ENCODE measurements at regions not wholly inside any gene's neighbourhood (a gene's known extent, or its start where the extent isn't known, plus 50 kb on each side); places are given as distances from the start of the nearest gene placed in this dataset.
A peak's percentile ranks its signal among the peaks of the same experiment; 100 is the strongest.
"Not testable (repeated sequence)": the region's sequence is repeated elsewhere in the genome, so short reads cannot be mapped to it uniquely, and the experiment has no call there.

DNA sequence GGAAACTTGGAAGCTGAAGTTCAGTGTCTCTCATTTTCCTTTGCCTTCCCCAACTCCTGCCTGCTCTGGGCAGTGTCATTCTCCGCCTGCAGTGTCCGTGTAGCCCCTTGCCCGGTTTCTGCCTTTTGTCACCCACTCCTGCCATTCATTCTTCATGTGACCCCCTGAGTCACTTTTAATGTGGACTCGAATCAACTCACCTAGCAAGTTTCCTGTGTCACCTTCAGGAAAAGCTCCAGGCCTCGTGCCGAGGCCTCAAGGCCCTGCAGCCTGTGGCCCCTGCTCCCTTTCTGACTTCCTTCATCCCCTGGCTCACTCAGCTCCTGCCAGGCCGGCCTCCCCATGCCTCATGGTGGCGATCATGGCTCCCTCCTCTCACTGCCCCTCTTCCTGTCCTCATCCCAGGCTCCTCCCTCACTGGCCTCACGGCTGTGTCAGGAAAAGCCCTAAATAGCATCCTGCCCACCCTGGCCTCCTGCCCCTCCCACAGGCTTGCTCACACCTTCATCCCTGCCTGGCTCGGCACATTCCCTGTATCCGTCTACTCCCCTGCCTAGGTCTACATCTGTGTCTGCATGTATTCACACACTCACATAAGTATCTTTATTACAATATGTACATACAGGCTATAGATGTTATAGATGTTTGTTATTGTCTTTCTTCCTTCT lies 294.9 kb downstream of the MED10 start:
- FAIRE-seq, result no peak
- no peak for DNase-seq (ENCODE audit: insufficient read length, low spot score)

DNA sequence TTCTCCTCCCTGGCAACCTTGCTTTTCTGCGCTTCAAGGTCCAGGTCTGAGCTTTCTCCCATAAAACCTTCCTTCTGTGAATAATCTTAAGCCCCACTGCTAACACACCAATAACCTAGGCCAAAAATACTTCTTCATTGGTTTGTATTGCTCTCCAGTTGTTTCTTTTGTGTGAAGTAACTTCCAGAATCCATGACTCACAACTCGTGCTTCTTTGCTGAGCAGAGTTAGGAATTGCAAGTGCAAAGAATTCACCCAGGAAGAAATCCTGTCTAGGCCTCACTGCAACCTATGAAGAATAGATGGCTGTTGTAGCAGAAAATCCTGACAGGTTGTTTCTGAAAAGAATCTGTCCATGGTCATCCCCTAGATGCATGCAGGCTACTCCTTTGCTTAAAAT lies 295.7 kb downstream of the MED10 start:
- DNase-seq (ENCODE audit: insufficient read length, low spot score) (no peak), FAIRE-seq (no peak)

DNA sequence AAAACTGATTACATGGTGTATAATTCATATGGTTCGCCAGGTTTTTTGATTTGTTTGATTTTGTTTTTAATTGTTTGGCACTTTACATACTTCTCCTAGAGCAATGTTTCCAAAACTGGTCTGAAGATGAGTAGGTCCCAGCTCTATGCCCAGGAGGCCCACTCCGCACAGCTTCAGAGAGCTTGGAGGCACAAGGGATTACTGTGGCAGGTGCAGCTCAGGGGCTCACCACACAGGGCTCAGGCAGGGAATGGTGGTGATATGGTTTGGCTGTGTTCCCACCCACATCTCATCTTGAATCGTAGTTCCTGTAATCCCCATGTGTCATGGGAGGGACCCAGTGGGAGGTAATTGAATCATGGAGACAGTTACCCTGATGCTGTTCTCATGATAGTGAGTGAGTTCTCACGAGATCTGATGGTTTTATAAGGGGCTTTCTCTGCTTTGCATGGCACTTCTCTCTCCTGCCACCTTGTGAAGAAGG lies 296.6 kb downstream of the MED10 start:
- FAIRE-seq, result peak; percentile 33

DNA sequence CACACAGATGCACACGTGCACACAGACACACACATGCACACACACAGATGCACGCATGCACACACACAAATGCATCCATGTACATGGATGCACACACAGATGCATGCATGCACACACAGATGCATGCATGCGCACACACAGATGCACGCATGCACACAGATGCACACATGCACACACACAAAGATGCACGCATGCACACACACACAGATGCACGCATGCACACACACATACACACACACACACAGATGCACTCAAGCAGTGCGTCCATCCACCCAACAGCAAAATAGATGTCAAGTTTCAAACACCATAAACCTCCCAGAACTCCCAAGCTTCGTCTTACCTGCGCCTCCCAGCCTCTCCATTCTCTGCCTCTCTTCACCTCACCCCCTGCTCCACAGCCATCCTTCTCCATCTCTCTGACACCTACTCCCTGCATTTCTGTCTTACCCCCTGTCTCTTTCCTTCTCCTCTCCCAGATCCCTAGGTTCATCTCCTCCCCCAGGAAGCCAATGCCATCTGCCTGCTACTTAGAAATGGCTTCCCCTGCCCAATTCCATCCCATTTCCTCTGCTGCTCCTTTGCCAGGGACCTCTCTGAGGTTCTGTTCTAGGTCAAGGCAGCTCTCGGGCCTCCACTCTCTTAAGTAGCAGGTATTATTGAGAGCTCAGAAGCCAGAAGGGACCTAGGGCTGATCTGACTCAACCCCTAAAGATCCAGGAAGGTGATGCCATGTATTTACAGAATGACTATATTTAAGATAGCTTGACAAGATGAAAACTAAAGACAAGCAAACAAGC lies 297.2 kb downstream of the MED10 start:
- peak; percentile 93 for FAIRE-seq

More for the DNA sequence above, 296.6 kb downstream of the MED10 start:
- no peak for DNase-seq (ENCODE audit: insufficient read length, low spot score)

DNA sequence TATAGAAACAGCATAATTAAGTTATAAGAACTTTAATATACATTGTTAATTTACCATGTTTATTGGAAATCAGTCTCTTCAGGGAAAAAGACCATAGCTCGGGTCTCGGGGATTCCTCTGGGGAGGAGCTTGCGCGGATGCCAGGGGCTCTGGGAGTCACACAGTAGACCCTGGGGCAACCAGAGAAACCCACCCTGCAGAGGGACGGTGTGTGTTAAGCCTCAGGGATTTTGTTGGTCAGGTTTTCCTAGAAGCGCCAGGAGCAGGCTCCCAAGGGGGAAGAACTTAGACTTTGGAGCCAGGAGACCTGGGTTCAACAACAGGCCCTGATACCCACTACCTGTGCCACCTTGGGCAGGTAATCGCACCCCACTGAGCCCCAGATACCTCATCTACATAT lies 297.9 kb downstream of the MED10 start:
- DNase-seq (ENCODE audit: insufficient read length, low spot score) (no peak), FAIRE-seq (no peak)

More for the DNA sequence above, 297.2 kb downstream of the MED10 start:
- DNase-seq (ENCODE audit: insufficient read length, low spot score), result no peak

DNA sequence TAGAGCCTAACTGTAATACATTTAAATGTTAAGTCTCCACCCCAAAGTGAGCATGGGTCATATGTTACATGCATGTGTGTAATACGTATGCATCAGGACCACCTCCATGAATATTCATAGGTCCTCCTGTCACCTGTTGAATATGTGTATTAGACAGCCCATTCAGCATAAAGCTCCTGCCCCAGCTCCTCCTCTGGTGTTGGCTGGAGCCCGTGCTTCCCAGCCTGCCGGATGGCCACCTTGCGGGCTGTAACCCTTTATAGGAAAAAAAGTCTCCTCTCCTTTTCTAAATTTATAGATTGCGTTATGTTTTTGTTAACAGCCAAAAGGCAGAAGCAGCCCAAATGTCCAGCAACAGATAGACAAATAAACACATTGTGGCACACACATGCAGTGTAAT lies 299.5 kb downstream of the MED10 start:
- no peak for DNase-seq (ENCODE audit: insufficient read length, low spot score)
- FAIRE-seq, result no peak

DNA sequence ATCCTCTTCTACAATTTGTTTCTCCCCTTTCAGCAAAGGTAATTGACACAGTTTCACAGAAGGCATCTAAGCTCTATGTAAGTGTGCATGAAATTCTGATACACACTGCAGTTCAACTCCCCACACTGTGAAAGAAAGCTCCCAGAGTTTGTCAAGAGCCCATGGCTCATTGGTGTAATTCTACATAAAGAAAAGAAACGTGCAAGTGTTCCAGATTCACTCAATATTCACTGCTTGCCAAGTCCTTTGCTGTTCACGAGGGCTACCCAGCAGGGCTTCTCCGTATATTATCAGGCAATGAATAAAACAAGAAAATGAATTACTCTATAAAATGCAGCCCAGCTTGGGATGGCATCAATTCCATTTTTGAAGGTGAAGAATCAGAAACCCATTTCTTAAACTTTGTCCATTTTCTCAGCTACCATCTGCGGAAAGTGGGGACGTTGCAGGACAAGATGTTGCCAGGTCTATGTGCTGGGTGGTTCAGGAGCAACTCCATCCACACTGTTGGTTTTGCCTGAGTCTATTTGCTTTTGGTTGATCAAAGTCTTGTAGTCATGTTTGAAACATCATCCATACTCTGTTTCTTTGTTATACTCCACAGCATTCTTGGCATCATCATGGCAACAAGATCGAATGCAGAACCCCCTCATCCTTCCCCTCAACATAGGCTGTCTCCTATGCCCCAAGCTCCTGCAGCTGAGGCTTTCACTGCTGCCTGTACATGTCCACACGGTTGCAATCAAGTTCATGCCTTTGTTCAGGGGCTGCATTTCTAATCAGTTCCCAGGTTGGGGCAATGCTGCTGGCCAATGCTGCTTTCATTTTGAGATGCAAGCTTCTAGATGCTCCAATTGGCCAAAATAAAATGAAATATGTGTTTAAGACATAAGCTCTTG lies 301.8 kb downstream of the MED10 start:
- FAIRE-seq (no peak), DNase-seq (ENCODE audit: insufficient read length, low spot score) (no peak)

DNA sequence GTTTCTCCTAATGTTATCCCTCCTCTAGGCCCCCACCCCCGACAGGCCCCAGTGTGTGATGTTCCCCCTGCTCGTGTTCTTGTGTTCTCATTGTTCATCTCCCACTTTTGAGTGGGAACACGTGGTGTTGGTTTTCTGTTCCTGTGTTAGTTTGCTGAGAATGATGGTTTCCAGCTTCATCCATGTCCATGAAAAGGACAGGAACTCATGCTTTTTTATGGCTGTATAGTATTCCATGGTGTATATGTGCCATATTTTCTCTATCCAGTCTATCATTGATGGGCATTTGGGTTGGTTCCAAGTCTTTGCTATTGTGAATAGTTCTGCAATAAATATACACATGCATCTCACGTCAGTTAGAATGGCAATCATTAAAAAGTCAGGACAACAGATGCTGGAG lies 305.9 kb downstream of the MED10 start:
- FAIRE-seq, result not testable (repeated sequence)

DNA sequence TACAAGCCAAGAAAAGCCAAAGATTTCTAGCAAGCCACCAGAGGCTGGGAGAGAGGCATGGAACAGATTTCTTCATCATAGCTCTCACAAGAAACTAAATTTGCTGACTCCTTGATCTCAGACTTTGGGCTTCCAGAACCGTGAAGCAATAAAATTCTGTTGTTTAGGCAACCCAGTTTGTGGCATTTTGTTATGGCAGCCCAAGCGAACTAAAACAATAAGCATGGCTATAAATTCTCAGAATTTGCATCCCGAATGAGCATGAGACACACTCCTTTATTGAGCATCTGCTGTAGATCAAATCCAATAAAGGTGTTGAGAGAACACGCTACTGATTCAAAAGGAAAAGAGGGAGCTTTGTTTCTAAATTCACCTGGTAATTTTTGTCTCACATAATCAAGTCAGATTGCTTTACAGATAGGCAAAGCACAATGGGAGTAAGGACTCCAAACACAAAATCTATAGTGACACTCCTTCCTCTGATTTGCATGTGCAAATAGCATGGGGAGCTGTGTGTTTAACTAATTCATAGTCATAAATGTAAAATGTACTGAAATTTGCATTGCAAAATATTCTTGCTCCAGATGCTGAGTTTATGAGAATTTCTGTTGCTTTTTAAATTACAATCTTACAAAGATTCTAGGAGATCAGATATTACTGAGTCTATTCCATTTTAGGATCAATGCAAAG lies 308.7 kb downstream of the MED10 start:
- DNase-seq (ENCODE audit: insufficient read length, low spot score) (no peak), FAIRE-seq (no peak)

More for the DNA sequence above, 305.9 kb downstream of the MED10 start:
- not testable (repeated sequence) for DNase-seq (ENCODE audit: insufficient read length, low spot score)

DNA sequence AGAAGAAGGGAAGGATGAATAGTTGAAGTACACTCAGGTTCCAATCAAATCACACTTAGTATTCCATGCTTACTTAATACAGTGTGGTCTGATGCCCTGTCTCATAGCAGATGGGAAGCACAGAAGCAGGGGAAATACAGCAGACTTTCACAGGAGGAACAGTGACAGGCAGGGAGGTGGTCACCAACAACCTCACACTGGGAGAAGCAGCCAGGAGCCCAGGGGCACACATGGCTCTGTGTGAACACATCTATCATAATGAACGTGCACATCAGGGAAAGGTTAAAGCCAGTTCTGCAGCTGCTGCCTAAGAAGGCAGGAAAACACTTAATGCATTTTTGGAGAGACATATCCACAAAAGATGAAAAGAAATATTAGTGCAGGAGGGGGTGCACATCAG lies 312.3 kb downstream of the MED10 start:
- DNase-seq (ENCODE audit: insufficient read length, low spot score), result no peak
- no peak for FAIRE-seq

DNA sequence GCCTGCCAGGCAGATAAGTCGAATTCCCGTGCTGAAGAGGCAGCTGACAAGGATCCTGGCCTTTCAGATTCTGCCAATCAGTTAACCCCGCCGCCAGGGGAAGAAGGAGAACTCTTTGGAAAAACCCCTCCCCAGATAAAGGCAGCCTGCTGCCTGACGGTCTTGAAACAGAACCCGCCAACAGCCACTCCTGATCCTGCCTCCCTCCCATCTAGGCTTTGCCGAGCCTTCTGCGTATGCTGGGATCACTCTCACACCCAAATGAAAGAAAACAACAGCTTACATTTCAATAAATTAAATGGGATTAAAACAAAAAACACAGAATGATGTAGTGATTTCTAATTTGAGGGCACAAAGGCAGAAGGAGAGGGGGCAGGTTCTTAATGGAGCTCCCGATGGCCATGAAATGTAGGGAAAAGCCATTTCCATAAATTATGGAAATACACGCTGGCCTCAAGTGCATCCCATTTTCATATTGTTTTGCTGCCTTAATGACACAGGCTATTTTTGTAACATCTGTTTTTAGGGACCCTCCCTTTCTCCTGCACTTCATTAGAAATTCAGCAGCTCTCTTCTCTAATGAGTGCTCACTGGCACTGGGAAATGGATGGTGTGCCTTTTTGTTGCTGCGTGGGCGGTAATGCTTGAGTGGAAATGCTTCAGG lies 319.1 kb downstream of the MED10 start:
- DNase-seq (ENCODE audit: insufficient read length, low spot score), result no peak

DNA sequence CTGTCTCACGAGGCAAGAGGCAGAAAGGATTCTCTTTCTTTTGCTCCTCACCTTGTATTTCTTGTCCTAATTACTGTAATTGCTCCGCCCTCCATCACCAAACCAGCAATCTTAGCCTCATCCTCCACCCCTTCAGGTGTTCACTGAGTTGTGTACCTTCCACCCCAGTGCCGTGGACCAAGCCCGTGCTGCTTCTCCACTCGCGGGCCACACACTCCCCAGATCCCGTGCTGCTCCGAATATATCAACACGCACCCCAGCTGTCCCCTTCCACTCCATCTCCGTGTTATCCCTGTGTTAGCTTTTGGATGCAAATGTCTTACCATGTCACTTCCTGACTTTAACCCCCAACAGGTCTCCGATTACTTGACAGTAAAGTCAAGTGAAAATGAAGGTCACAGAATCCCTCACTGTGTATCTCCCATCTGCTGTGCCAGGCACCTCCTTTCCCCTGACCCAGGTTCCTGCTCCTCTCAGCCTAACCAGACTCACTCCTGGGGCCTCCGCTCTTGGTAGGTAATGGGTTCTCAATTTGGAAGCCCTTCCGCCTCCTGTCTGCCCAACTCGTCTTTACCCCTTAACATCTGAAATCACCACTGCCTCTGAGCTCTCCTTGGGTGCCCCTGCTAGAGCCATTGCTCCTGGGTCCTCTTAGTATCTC lies 320.2 kb downstream of the MED10 start:
- no peak for DNase-seq (ENCODE audit: insufficient read length, low spot score)
- no peak for FAIRE-seq

More for the DNA sequence above, 319.1 kb downstream of the MED10 start:
- no peak for FAIRE-seq

DNA sequence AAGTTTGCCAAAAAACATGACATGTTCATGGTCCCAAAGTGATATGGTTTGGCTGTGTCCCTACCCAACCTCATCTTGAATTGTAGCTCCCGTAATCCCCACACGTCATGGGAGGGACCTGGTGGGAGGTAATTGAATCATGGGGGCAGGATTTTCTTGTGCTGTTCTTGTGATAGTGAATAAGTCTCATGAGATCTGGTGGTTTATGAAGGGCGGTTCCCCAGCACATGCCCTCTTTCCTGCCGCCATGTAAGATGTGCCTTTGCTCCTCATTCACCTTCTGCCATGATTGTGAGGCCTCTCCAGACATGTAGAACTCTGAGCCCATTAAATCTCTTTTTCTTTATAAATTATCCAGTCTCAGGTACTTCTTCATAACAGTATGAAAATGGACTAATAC lies 322.1 kb downstream of the MED10 start:
- DNase-seq (ENCODE audit: insufficient read length, low spot score) (no peak), FAIRE-seq (no peak)

DNA sequence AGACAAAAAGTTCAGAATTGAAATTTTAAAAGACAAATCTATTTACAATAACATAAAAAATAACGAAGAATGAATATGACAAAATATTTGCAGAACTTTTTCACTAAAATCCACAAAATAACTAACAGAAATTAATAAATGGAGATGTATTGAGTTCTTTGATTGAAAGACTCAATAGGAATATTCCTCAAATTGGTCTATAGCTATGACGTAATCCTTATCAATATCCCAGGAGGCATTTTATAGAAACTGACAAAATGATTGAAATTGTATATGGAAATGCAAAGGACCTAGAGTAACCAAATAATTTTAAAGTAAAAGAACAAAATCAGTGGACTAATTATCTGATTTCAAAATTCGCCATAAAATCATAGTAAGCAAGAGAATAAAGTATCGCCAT lies 328.7 kb downstream of the MED10 start:
- FAIRE-seq (no peak), DNase-seq (ENCODE audit: insufficient read length, low spot score) (no peak)

DNA sequence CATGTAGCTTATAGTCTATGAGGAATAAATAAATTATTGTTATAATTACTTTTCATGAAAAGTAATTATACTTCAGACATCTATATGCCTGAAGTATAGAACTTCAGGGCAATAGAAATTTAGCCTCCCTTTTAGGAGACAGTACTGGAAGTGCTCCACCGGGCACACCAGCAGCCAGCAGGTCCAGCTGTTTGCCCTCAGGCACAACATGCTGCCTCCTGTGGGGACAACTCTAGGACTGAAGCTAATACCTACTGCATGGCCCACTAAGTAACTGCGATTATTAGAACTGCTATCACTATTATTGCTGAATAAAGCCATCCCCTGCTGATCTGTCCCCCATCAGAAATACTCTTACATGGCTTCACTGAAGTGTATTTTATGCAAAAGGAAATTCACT lies 329.6 kb downstream of the MED10 start:
- DNase-seq (ENCODE audit: insufficient read length, low spot score) (no peak), FAIRE-seq (no peak)

DNA sequence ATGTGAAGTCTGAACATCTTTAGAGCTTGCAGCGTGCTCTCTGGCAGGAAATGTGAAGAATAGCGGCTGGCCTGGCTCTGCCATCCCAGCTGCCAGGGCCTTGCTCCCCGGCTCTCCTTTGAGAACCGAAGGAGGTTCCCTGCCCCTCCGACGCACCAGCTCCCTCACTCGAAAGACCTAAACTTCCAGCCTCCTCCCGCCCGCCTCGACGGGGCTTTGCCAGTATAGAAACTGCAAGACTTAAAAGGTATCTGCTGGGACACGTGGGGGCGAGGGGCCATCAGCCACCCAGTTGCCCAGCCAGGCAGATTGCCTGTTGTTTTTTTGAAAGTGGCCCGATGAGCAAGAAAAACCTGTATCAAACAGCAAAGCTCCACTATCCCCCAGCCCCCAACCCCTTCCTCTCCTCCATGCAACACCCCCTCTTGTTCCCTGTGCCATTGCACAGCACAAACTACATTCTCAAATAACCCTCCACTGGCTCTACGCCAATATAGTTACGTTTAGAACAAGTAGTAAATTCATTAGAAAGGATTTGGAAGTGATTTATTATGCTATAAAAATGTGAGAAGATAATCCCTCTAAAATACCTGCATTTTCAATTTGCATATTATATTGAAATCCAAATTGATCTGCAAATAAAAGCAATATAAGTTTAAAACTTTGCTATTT lies 331.9 kb downstream of the MED10 start:
- FAIRE-seq (no peak), DNase-seq (ENCODE audit: insufficient read length, low spot score) (no peak)

DNA sequence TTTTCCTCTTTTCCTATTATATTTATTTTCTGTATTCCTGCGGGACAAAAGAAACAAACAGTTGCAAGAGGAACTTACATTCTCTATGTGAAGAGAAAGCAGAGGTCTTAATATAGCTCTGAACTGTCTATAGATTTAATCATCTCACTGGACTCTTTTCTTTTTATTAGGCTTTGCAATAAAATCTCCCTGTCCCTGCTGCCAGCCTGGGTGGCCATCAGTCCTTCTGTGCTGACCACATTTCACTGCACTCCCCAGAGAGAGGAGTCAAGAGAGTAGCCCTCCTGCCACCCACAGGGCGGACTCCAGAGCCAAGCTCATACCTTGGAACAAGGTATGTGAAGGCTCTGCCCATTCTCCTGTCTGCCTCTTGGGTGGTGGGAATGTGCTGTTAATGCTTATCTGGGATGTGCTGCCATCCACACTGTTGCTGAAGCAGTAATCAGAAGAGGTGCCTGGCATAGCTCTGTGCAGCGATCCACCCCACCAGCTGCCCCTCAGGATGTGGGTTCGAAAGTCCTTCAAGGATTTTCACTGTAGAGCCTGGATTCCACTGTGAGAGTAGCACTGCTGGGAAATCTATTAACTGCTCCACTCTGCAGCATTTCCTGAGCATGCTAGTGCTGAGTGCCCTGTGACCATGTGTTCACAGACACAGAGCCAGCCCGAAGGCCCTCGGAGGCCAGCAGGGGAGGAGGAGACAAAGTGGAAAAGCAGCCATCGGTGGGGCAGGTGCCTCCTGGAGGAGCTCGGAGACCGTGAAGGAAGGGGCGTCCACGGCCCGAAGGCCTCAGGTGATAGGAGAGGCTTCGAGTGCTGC lies 334.6 kb downstream of the MED10 start:
- no peak for FAIRE-seq
- DNase-seq (ENCODE audit: insufficient read length, low spot score), result no peak

DNA sequence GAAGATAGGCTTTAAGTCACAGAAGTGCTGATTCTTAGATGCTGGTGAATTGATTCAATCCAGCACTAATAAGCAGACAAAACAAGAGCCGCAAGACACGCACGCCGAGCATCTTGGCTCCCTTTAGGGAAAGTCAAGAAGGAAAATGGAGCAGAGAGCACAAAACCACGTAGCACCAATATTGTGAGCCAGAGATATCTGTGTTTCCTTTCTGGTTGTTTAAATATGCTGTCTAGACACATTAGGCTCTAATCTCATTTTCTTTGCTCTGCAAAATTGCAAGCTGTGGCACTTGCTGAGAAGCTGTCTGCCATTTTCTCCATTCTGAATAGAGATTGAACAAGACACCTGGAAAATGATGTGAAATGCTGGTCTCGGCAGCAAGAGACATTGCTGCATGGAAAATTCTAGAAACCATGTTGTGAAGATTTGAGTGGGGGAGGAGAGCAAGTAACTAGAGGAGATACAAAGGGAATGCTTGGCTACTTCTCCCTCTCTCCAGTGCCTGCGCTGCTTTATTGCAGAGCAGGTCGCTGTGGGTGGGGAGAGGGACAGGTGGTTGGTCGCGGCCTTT lies 336.3 kb downstream of the MED10 start:
- FAIRE-seq (no peak), DNase-seq (ENCODE audit: insufficient read length, low spot score) (no peak)
